ENCODE measurements at regions not wholly inside any gene's neighbourhood (a gene's known extent, or its start where the extent isn't known, plus 50 kb on each side); places are given as distances from the start of the nearest gene placed in this dataset.

- Histone ChIP-seq H3K27ac (replicated peaks) (no peak overlapping the region), H3K4me3 (replicated peaks; ENCODE audit: insufficient read depth, low read length) (no peak overlapping the region), H3K27me3 (ENCODE audit: insufficient read depth, poor library complexity, severe bottlenecking) (no peaks in the 10 kb centered on the region)
- TF ChIP-seq CTCF (IDR thresholded peaks at IDR 0.05; ENCODE audit: insufficient read depth, low read length) (no peak), SPI1 (IDR thresholded peaks at IDR 0.05; ENCODE audit: borderline replicate concordance, low read depth) (no peak), GABPA (IDR thresholded peaks at IDR 0.05; ENCODE audit: low read depth) (no peak), REST (IDR thresholded peaks at IDR 0.05; ENCODE audit: insufficient replicate concordance, low read depth) (no peak), POLR2AphosphoS5 (IDR thresholded peaks at IDR 0.05; ENCODE audit: low read depth) (no peak)
- DNase-seq (ENCODE audit: low read depth in 1 of 2, low spot score in 1 of 2), result no peak
These were observed 1022.9 kb downstream of the BCL11B start for GRCh38 chr14:98249057-98249456.

- TF ChIP-seq GABPA (IDR thresholded peaks at IDR 0.05; ENCODE audit: low read depth) (no peak), SPI1 (IDR thresholded peaks at IDR 0.05; ENCODE audit: borderline replicate concordance, low read depth) (no peak), CTCF (IDR thresholded peaks at IDR 0.05; ENCODE audit: insufficient read depth, low read length) (no peak), REST (IDR thresholded peaks at IDR 0.05; ENCODE audit: insufficient replicate concordance, low read depth) (no peak), POLR2AphosphoS5 (IDR thresholded peaks at IDR 0.05; ENCODE audit: low read depth) (no peak)
- no peak for DNase-seq (ENCODE audit: low read depth in 1 of 2, low spot score in 1 of 2)
- Histone ChIP-seq H3K4me3 (replicated peaks; ENCODE audit: insufficient read depth, low read length) (no peak overlapping the region), H3K27me3 (ENCODE audit: insufficient read depth, poor library complexity, severe bottlenecking) (no peaks in the 10 kb centered on the region), H3K27ac (replicated peaks) (no peak overlapping the region)
These were observed 1022.5 kb downstream of the BCL11B start for GRCh38 chr14:98249476-98249875.

DNA sequence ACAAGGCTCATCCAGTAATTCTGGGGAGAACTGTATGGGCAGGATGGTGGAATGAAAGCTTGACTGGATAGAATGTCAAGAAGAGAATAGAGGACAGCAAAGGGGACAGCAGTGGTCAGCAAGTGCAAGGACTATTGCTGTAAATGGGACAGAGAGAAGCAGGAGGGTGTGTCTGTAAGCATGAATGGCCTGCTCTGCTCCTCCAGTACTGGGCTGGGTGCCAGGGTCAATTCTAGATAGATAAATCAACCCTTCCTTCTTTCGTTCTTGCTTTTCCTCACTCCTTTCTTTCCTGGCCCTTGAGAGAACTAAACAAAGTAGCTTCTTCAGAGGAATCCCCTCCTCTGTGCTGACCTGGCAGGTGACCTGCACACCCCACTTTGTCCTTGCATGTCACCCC is 1019.2 kb downstream of the BCL11B start:
- no peak for DNase-seq (ENCODE audit: low read depth in 1 of 2, low spot score in 1 of 2)
- H3K4me3 ChIP-seq (replicated peaks; ENCODE audit: insufficient read depth, low read length), result no peak overlapping the region
- TF ChIP-seq POLR2AphosphoS5 (IDR thresholded peaks at IDR 0.05; ENCODE audit: low read depth) (no peak), CTCF (IDR thresholded peaks at IDR 0.05; ENCODE audit: insufficient read depth, low read length) (no peak), SPI1 (IDR thresholded peaks at IDR 0.05; ENCODE audit: borderline replicate concordance, low read depth) (no peak), REST (IDR thresholded peaks at IDR 0.05; ENCODE audit: insufficient replicate concordance, low read depth) (no peak), GABPA (IDR thresholded peaks at IDR 0.05; ENCODE audit: low read depth) (no peak)
- H3K27ac ChIP-seq (replicated peaks), result no peak overlapping the region
- no peaks in the 10 kb centered on the region for H3K27me3 ChIP-seq (ENCODE audit: insufficient read depth, poor library complexity, severe bottlenecking)
